Calu3 (cell line): ENCODE measurements at regions not wholly inside any gene's neighbourhood (a gene's known extent, or its start where the extent isn't known, plus 50 kb on each side); places are given as distances from the start of the nearest gene placed in this dataset.

Experiments used
- BruUV-seq: library from RNA; stranded (reverse); fragments of 400-500 nt; replicated peaks from 2 replicates; lab custom pipeline; 2021; lab: Mats Ljungman, UMichigan
- CTCF ChIA-PET: fragments of 300-600 bp; sonication (Branson Sonifier 250); formaldehyde crosslinking; loops from one replicate; lab custom pipeline; 2022; ENCODE audit warnings: antibody characterized with exemption; lab: Charles Lee
- DNase-seq: peaks from one replicate; pipeline ENCODE4 v3.0.0; 2022
- H3K27ac Mint-ChIP-seq: one replicate; pipeline ENCODE4 v1.8.0; 2022; ENCODE audit warnings: mixed read lengths; ENCODE audit not compliant: unreplicated experiment
- H3K27me3 Mint-ChIP-seq: one replicate; pipeline ENCODE4 v1.8.0; 2022; ENCODE audit warnings: mixed read lengths; ENCODE audit not compliant: unreplicated experiment
- H3K36me3 Mint-ChIP-seq: one replicate; pipeline ENCODE4 v1.8.0; 2022; ENCODE audit warnings: mild to moderate bottlenecking, moderate library complexity, mixed read lengths; ENCODE audit not compliant: insufficient read depth, unreplicated experiment
- H3K4me1 Mint-ChIP-seq: one replicate; pipeline ENCODE4 v1.8.0; 2022; ENCODE audit warnings: mild to moderate bottlenecking, low read depth, mixed read lengths; ENCODE audit not compliant: unreplicated experiment
- H3K4me3 Mint-ChIP-seq: one replicate; pipeline ENCODE4 v1.8.0; 2022; ENCODE audit warnings: mild to moderate bottlenecking, low read depth, moderate library complexity, mixed read lengths; ENCODE audit not compliant: unreplicated experiment
- H3K9me3 Mint-ChIP-seq: one replicate; pipeline ENCODE4 v1.8.0; 2022; ENCODE audit warnings: low read depth, mixed read lengths; ENCODE audit not compliant: unreplicated experiment
- CTCF ChIP-seq: fragments of 200-600 bp; IDR thresholded peaks from one replicate; pipeline ENCODE4 v1.8.0; 2022; ENCODE audit warnings: antibody characterized with exemption; ENCODE audit not compliant: unreplicated experiment
- intact Hi-C: fragments of 100-400 bp; cut with micrococcal nuclease; formaldehyde crosslinking; loops from one replicate; pipeline ENCODE4 v1.10.0; 2022; ENCODE audit not compliant: unreplicated experiment

GRCh38 chr10:33557313-33557712, 222.8 kb upstream of the NRP1 start:
- no TSS peak for BruUV-seq
- Mint-ChIP-seq H3K27ac (no peak overlapping the region), H3K9me3 (no peaks in the 10 kb centered on the region), H3K36me3 (no peaks in the 10 kb centered on the region), H3K4me1 (no peaks in the 10 kb centered on the region), H3K27me3 (no peaks in the 10 kb centered on the region), H3K4me3 (no peak overlapping the region)
- no peak for TF ChIP-seq CTCF
- CTCF ChIA-PET, result no interaction called here
- intact Hi-C loops, result no loop called here
- no peak for DNase-seq

- H3K4me3 Mint-ChIP-seq, result no peak overlapping the region
- no peaks in the 10 kb centered on the region for H3K9me3 Mint-ChIP-seq
- BruUV-seq, result no TSS peak
- no peaks in the 10 kb centered on the region for H3K4me1 Mint-ChIP-seq
- H3K36me3 Mint-ChIP-seq, result no peaks in the 10 kb centered on the region
- no peak for DNase-seq
- no peak overlapping the region for H3K27ac Mint-ChIP-seq
- intact Hi-C loops, result no loop called here
- TF ChIP-seq CTCF, result no peak
- H3K27me3 Mint-ChIP-seq, result no peaks in the 10 kb centered on the region
- CTCF ChIA-PET, result no interaction called here
Measured at GRCh38 chr10:33556620-33557019, 222.2 kb upstream of the NRP1 start.

GRCh38 chr10:33556103-33556502, 221.6 kb upstream of the NRP1 start:
- no peaks in the 10 kb centered on the region for H3K4me1 Mint-ChIP-seq
- H3K4me3 Mint-ChIP-seq, result no peak overlapping the region
- no peak for TF ChIP-seq CTCF
- no peak for DNase-seq
- no peaks in the 10 kb centered on the region for H3K27me3 Mint-ChIP-seq
- H3K27ac Mint-ChIP-seq, result no peak overlapping the region
- intact Hi-C loops, result no loop called here
- no peaks in the 10 kb centered on the region for H3K9me3 Mint-ChIP-seq
- no peaks in the 10 kb centered on the region for H3K36me3 Mint-ChIP-seq
- no TSS peak for BruUV-seq
- CTCF ChIA-PET, result no interaction called here

GRCh38 chr10:33553748-33554571, 219.5 kb upstream of the NRP1 start:
- no peak overlapping the region for H3K4me3 Mint-ChIP-seq
- no peak overlapping the region for H3K27ac Mint-ChIP-seq
- no peaks in the 10 kb centered on the region for H3K36me3 Mint-ChIP-seq
- no peaks in the 10 kb centered on the region for H3K27me3 Mint-ChIP-seq
- no TSS peak for BruUV-seq
- intact Hi-C loops, result no loop called here
- no peak for TF ChIP-seq CTCF
- no peak for DNase-seq
- no peaks in the 10 kb centered on the region for H3K9me3 Mint-ChIP-seq
- no peaks in the 10 kb centered on the region for H3K4me1 Mint-ChIP-seq
- CTCF ChIA-PET, result no interaction called here
